GM23338 (cell line): ENCODE measurements at regions not wholly inside any gene's neighbourhood (a gene's known extent, or its start where the extent isn't known, plus 50 kb on each side); places are given as distances from the start of the nearest gene placed in this dataset.

ENCODE experiments used
- ATAC-seq: fragments of 200-7000 bp; cut with Tn5 transposase; 3 replicates; pipeline ENCODE4 v1.9.1; 2020
- DNase-seq: peaks from one replicate; pipeline ENCODE4 v3.0.0-alpha.2; 2015; ENCODE audit warnings: low spot score
- H2AFZ ChIP-seq: fragments of 200-600 bp; sonication (generic); 2 replicates; pipeline ENCODE4 v1.8.0; 2016; ENCODE audit warnings: antibody characterized with exemption, mild to moderate bottlenecking, moderate library complexity
- H3F3A ChIP-seq: fragments of 200-600 bp; sonication (generic); replicated peaks from 2 replicates; pipeline ENCODE4 v1.8.0; 2017; ENCODE audit warnings: antibody characterized with exemption, mixed run types, low read depth
- H3K27ac ChIP-seq: fragments of 200-600 bp; sonication (generic); 2 replicates; pipeline ENCODE4 v1.6.1; 2016; ENCODE audit warnings: low read depth
- H3K27me3 ChIP-seq: fragments of 200-600 bp; sonication (generic); 2 replicates; pipeline ENCODE4 v1.8.0; 2016; ENCODE audit warnings: mild to moderate bottlenecking, mixed run types, moderate library complexity; ENCODE audit not compliant: insufficient read depth
- H3K36me3 ChIP-seq: fragments of 200-600 bp; sonication (generic); 2 replicates; pipeline ENCODE4 v1.8.0; 2016; ENCODE audit warnings: mild to moderate bottlenecking; ENCODE audit not compliant: insufficient read depth
- H3K4me1 ChIP-seq: fragments of 200-600 bp; sonication (generic); 2 replicates; pipeline ENCODE4 v1.8.0; 2016; ENCODE audit warnings: mild to moderate bottlenecking, moderate library complexity; ENCODE audit not compliant: insufficient read depth
- H3K4me2 ChIP-seq: fragments of 200-600 bp; sonication (generic); 2 replicates; pipeline ENCODE4 v1.7.1; 2017; ENCODE audit warnings: mixed run types
- H3K4me3 ChIP-seq: fragments of 200-600 bp; sonication (generic); 2 replicates; pipeline ENCODE4 v1.6.1; 2016; ENCODE audit warnings: mixed run types
- H3K79me2 ChIP-seq: fragments of 200-600 bp; sonication (generic); replicated peaks from 2 replicates; pipeline ENCODE4 v1.8.0; 2017; ENCODE audit warnings: mild to moderate bottlenecking; ENCODE audit not compliant: insufficient read depth
- H3K9me2 ChIP-seq: fragments of 200-600 bp; sonication (generic); 2 replicates; pipeline ENCODE4 v1.8.0; 2017; ENCODE audit not compliant: insufficient read depth
- H4K20me1 ChIP-seq: fragments of 200-600 bp; sonication (generic); replicated peaks from 2 replicates; pipeline ENCODE4 v1.8.0; 2017; ENCODE audit warnings: mild to moderate bottlenecking; ENCODE audit not compliant: insufficient read depth
- H3K27ac Mint-ChIP-seq: 2 replicates; pipeline ENCODE4 v1.8.0; 2020; ENCODE audit warnings: inconsistent platforms, mild to moderate bottlenecking, moderate library complexity, mixed read lengths
- H3K27me3 Mint-ChIP-seq: 3 replicates; pipeline ENCODE4 v1.8.0; 2022; ENCODE audit warnings: low read depth, mild to moderate bottlenecking, moderate library complexity, mixed read lengths, inconsistent platforms; ENCODE audit not compliant: insufficient read depth, poor library complexity
- H3K36me3 Mint-ChIP-seq: 3 replicates; pipeline ENCODE4 v1.8.0; 2021; ENCODE audit warnings: low read depth, mild to moderate bottlenecking, inconsistent platforms, moderate library complexity, mixed read lengths
- H3K4me1 Mint-ChIP-seq: 3 replicates; pipeline ENCODE4 v1.8.0; 2020; ENCODE audit warnings: mild to moderate bottlenecking, inconsistent platforms, mixed read lengths
- H3K4me3 Mint-ChIP-seq: 3 replicates; pipeline ENCODE4 v1.8.0; 2021; ENCODE audit warnings: moderate library complexity, mild to moderate bottlenecking, inconsistent platforms, mixed read lengths
- H3K9me3 Mint-ChIP-seq: 3 replicates; pipeline ENCODE4 v1.8.0; 2020; ENCODE audit warnings: moderate library complexity, mild to moderate bottlenecking, inconsistent platforms, mixed read lengths
- CREB1 ChIP-seq: fragments of 250-450 bp; sonication (Bioruptor Pico); IDR thresholded peaks from 2 replicates; pipeline ENCODE4 v1.5.0; 2020; ENCODE audit warnings: low read depth, mild to moderate bottlenecking, moderate library complexity
- CTCF ChIP-seq, 2 experiments: fragments of 200-600 bp in 1 of 2; sonication (generic) in 1 of 2; conservative IDR thresholded peaks; 2 replicates each; pipeline versions ENCODE4 v1.5.1 to v1.6.1; 2016 to 2017; ENCODE audit warnings: antibody characterized with exemption in 2 of 2, low read depth in 2 of 2, mild to moderate bottlenecking in 2 of 2, moderate library complexity in 1 of 2
- EZH2 ChIP-seq: fragments of 200-600 bp; sonication (generic); IDR thresholded peaks from one replicate; pipeline ENCODE4 v1.8.0; 2017; ENCODE audit warnings: antibody characterized with exemption, mild to moderate bottlenecking, low read depth; ENCODE audit not compliant: unreplicated experiment
- EZH2phosphoT487 ChIP-seq: fragments of 200-600 bp; sonication (generic); IDR thresholded peaks from one replicate; pipeline ENCODE4 v1.8.1; 2018; ENCODE audit warnings: antibody characterized with exemption; ENCODE audit not compliant: unreplicated experiment
- JUNB ChIP-seq: IDR thresholded peaks from one replicate; pipeline ENCODE4 v1.6.1; 2016; ENCODE audit warnings: antibody characterized with exemption; ENCODE audit not compliant: unreplicated experiment
- POLR2AphosphoS5 ChIP-seq: IDR thresholded peaks from 2 replicates; pipeline ENCODE4 v1.6.1; 2016; ENCODE audit warnings: antibody characterized with exemption, low read depth
- REST ChIP-seq: IDR thresholded peaks from one replicate; pipeline ENCODE4 v1.6.1; 2018; ENCODE audit warnings: antibody characterized with exemption; ENCODE audit not compliant: unreplicated experiment
- STAT1 ChIP-seq: IDR thresholded peaks from one replicate; pipeline ENCODE4 v1.6.1; 2016; ENCODE audit warnings: antibody characterized with exemption; ENCODE audit not compliant: unreplicated experiment
- ZNF114 ChIP-seq: fragments of 250-450 bp; sonication (Bioruptor Pico); IDR thresholded peaks from 2 replicates; pipeline ENCODE4 v1.5.0; 2020; ENCODE audit warnings: mild to moderate bottlenecking, moderate library complexity
- ZNF462 ChIP-seq: fragments of 250-450 bp; sonication (Bioruptor Pico); IDR thresholded peaks from 2 replicates; pipeline ENCODE4 v1.5.0; 2020; ENCODE audit warnings: mild to moderate bottlenecking, moderate library complexity

GRCh38 chr10:131575877-131576276 is 264.4 kb upstream of the TCERG1L start (continued):
- no peak for TF ChIP-seq ZNF462
- TF ChIP-seq REST: no peak
- TF ChIP-seq EZH2: no peak

- no peaks in the 10 kb centered on the region for H3K9me2 ChIP-seq
- Mint-ChIP-seq H3K36me3 (peaks cover 3% of the 10 kb centered on the region; the same call in 1 of the 3 replicates), H3K4me1 (no peaks in the 10 kb centered on the region), H3K9me3 (peaks cover 80% of the 10 kb centered on the region), H3K27ac (no peak overlapping the region), H3K27me3 (peaks cover 14% of the 10 kb centered on the region), H3K4me3 (no peak overlapping the region)
- H3K27ac ChIP-seq: no peak overlapping the region
- ATAC-seq: no peak
- no peak overlapping the region for H3K4me2 ChIP-seq
- H3K36me3 ChIP-seq: no peaks in the 10 kb centered on the region; the same call in 1 of the 2 replicates
- H3K4me1 ChIP-seq: no peaks in the 10 kb centered on the region
- H3K79me2 ChIP-seq: no peaks in the 10 kb centered on the region
- H3F3A ChIP-seq: no peaks in the 10 kb centered on the region
- H4K20me1 ChIP-seq: no peaks in the 10 kb centered on the region
- no peak for DNase-seq
- H3K27me3 ChIP-seq: no peaks in the 10 kb centered on the region
- H3K4me3 ChIP-seq: no peak overlapping the region
- no peak overlapping the region for H2AFZ ChIP-seq
- TF ChIP-seq CREB1 (no peak), STAT1 (no peak), CTCF (conservative IDR thresholded peaks at IDR 0.05; ENCODE audit: low read depth in 2 of 2) (no peak), JUNB (no peak), ZNF114 (CRISPR knock-in tag) (no peak), EZH2 (no peak), EZH2phosphoT487 (no peak), POLR2AphosphoS5 (no peak)
These were observed 265.0 kb upstream of the TCERG1L start for GRCh38 chr10:131576341-131577177.
